Fibroblast of peridontal ligament (primary cell): ENCODE measurements at regions not wholly inside any gene's neighbourhood (a gene's known extent, or its start where the extent isn't known, plus 50 kb on each side); places are given as distances from the start of the nearest gene placed in this dataset.
"Not testable (repeated sequence)": the region's sequence is repeated elsewhere in the genome, so short reads cannot be mapped to it uniquely, and the experiment has no call there.

Source experiments
- DNase-seq: peaks from one replicate; pipeline ENCODE4 v3.0.0-alpha.2; 2010; ENCODE audit errors: extremely low read depth

GRCh38 chr22:49004484-49005399 lies 822.9 kb downstream of the BRD1 start:
- DNase-seq = no peak

GRCh38 chr22:48997605-48998004 lies 830.1 kb downstream of the BRD1 start:
- DNase-seq = not testable (repeated sequence)

GRCh38 chr22:48993655-48994054 lies 834.0 kb downstream of the BRD1 start:
- DNase-seq = no peak

- DNase-seq = no peak
These were observed 843.0 kb downstream of the BRD1 start for GRCh38 chr22:48984639-48985038.

GRCh38 chr22:48982321-48982905 lies 845.3 kb downstream of the BRD1 start:
- DNase-seq = no peak

GRCh38 chr22:48981371-48982061 lies 846.2 kb downstream of the BRD1 start:
- DNase-seq = no peak

- no peak for DNase-seq
These were observed 846.8 kb downstream of the BRD1 start for GRCh38 chr22:48980918-48981317.

- no peak for DNase-seq
These were observed 847.3 kb downstream of the BRD1 start for GRCh38 chr22:48980409-48980808.

- no peak for DNase-seq
These were observed 848.2 kb downstream of the BRD1 start for GRCh38 chr22:48979482-48979881.

GRCh38 chr22:48976556-48977535 lies 850.8 kb downstream of the BRD1 start:
- DNase-seq = no peak

- DNase-seq = no peak
These were observed 851.8 kb downstream of the BRD1 start for GRCh38 chr22:48975886-48976285.

- no peak for DNase-seq
These were observed 852.3 kb downstream of the BRD1 start for GRCh38 chr22:48975316-48975741.

- DNase-seq = no peak
These were observed 853.0 kb downstream of the BRD1 start for GRCh38 chr22:48974443-48975315.

- no peak for DNase-seq
These were observed 854.0 kb downstream of the BRD1 start for GRCh38 chr22:48973694-48974041.

GRCh38 chr22:48972979-48973693 lies 854.5 kb downstream of the BRD1 start:
- no peak for DNase-seq

- no peak for DNase-seq
These were observed 859.3 kb downstream of the BRD1 start for GRCh38 chr22:48968201-48968959.

- DNase-seq = no peak
These were observed 864.3 kb downstream of the BRD1 start for GRCh38 chr22:48963405-48963804.

- no peak for DNase-seq
These were observed 866.0 kb downstream of the BRD1 start for GRCh38 chr22:48961705-48962104.
